ENCODE measurements at regions not wholly inside any gene's neighbourhood (a gene's known extent, or its start where the extent isn't known, plus 50 kb on each side); places are given as distances from the start of the nearest gene placed in this dataset.

DNA sequence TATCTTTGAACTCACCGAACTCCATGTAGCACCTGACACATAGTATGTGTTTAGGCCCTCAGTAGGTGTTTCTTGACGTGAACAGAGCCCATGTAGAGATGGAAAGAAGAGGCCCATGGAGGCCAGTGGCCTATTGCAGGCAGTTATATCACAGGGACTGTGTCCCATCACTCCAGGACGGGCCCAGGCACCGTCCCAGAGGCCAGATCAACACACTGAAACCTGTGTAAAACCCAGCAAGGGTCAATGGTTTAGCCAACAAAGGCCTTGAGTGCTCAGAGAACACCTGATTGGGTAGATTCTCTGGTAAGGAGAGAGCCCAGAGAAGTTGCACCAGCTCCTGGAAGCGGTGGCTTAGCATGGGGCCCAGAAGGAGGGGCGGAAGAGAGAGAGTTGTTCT lies 82.8 kb downstream of the INHBB start:
- TF ChIP-seq, protein P1, sequence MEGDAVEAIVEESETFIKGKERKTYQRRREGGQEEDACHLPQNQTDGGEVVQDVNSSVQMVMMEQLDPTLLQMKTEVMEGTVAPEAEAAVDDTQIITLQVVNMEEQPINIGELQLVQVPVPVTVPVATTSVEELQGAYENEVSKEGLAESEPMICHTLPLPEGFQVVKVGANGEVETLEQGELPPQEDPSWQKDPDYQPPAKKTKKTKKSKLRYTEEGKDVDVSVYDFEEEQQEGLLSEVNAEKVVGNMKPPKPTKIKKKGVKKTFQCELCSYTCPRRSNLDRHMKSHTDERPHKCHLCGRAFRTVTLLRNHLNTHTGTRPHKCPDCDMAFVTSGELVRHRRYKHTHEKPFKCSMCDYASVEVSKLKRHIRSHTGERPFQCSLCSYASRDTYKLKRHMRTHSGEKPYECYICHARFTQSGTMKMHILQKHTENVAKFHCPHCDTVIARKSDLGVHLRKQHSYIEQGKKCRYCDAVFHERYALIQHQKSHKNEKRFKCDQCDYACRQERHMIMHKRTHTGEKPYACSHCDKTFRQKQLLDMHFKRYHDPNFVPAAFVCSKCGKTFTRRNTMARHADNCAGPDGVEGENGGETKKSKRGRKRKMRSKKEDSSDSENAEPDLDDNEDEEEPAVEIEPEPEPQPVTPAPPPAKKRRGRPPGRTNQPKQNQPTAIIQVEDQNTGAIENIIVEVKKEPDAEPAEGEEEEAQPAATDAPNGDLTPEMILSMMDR (IDR thresholded peaks at IDR 0.05 in 4 of 5, conservative IDR thresholded peaks at IDR 0.05 in 1 of 5) = no peak
- TF ChIP-seq POLR2A (IDR thresholded peaks at IDR 0.05) = no peak
